DMS 273 treated with DMSO at 0.1 percent for 48 hours (cell line): ENCODE measurements at regions not wholly inside any gene's neighbourhood (a gene's known extent, or its start where the extent isn't known, plus 50 kb on each side); places are given as distances from the start of the nearest gene placed in this dataset.

Source experiments
- DNase-seq: peaks from one replicate; lab custom pipeline; 2025; lab: John Stamatoyannopoulos, UW

DNA sequence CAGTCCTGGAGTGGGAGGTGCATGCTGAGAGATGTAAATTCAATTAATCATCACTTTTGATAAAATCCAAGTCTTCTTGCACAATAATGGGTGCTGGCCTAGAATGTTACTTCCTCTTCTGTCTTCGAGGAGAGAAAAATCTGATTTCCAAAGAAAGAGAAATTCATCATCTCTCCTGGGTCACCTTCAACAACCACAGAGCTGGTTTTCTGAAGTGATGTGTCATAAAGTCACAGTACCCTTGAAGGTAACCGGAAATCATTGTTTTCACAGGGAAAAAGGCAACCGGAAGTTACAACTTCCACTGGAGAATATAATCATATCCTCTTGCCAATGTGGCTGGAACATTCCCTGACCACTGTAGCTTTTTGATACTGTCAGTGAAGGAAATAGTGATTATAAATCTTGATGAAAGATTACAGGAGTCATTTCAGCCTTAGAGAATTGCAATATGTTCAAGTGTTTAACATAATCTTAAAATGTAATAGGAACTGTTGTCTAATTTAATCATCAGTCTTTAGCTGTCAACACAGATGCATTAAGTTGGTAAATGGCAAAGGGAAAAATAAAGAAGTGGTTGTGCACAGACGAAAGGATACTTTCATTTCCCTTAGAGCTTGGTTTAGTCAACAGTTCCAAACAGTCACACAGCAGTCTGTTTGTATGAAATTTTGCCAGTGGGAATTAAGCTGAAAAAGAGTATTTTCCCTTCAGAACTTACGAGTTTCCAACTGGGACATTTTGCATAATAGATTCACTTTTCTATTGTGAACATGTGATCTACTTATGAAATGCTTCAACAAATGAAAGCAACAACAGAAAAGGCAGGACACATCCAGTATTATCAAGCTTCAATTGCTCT lies 106.5 kb upstream of the SLC4A7 start:
- no peak for DNase-seq

DNA sequence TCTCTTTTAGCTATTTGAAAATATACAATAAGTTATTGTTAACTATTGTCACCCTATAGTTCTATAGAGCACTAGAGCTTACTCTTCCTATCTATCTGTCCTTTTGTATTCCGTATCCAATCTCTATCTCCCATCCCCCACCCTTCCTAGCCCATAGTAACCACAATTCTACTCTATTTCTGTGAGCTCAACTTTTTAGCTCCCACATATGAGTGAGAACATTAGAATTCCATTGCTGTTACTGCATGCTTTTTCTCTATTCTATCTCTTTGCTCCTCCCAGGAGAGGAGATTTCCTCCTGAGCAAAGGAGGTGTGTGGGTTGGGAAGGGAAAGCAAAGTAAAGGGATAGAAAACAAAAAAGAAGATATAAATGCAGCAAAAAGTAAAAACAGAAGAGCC lies 105.6 kb upstream of the SLC4A7 start:
- no peak for DNase-seq

DNA sequence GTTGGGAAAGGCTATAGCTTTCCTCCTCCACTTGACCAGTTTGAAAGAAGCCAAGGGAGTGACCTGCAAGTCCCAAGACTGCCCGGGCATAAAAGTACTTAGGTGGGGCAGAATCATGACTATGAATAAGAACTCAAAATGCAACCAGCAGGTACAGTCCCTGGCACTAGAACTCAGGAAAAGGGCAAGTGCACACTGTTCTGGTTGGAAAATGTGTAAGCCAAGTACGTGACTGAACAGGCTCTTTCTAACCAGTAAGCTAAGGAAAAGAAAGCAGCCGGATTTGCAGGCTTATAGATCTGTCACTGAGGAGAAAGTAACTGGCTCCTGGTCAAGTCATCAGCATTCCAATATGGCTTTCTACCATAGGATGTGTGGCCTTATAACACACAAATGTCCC lies 101.2 kb upstream of the SLC4A7 start:
- no peak for DNase-seq

DNA sequence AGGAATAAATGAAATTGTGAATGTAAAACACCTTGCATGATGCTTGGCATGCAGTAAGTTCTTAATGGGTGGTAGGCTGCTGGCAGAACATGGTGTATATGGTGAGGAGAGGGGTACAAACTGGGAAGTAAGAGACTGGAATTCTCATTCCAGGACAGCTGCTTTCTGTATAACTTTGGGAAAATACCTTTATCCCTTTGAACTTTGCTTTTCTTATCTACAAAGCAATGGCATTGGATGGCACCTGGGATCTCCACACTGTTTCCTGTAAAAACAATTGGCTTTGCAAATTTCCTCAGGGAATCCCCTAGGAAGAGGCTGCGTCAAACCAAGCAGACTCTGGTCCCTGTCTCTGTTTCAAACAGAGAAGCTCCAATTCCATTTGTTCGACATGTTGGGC lies 100.7 kb upstream of the SLC4A7 start:
- no peak for DNase-seq

DNA sequence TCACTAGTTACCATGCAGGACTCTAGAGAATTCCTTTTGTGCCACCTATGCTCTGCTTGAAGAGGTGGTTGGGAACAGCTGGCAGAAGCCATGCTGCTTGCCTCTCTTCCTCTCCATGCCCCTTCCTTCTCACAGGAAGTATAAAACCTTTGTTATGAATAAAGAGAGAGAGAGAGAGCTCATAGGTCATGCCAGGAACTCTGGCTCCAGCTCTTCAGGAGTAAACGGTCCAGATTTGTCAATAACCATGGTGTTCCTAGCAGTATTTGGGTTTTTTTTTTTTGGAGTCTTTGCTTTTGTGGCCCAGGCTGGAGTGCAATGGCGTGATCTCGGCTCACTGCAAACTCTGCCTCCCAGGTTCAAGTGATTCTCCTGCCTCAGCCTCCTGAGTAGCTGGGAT lies 97.7 kb upstream of the SLC4A7 start:
- DNase-seq = no peak

DNA sequence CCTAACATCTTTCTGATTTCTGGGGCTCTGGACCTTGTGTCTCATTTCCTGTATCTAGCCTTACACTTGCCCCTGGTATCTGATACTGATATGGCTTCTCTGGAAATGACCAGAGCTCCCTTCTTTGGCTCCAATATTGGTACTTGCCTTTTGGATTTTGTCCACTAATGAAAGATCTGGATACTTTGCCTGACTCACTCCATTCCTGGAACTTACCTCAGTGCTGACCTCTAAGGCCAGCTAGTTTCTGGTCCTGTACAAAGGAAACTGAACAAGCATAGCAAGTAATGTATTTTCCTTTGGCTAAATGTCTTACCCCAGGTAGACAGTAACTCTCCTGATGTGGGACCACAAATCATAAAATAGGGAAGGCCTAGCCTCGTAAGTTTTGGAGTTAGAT lies 93.8 kb upstream of the SLC4A7 start:
- DNase-seq = no peak

DNA sequence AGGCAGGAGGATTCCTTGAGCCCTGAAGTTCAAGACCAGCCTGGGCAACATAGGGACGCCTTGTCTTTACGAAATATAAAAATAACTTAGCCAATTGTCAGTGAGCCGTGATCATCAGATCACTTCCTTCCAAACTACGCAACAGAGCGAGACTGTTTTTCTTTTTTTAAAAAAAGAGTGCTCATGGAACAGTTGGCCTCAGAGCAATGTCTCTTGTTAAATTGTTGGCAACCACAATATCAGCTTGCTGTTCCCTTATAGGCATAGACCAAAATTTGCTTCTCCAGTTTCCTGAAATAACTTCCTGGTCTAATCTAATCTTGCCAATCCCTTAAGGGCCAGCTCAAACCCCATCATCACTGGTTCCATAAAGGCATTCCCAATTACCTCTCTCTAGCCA lies 93.3 kb upstream of the SLC4A7 start:
- DNase-seq = no peak

DNA sequence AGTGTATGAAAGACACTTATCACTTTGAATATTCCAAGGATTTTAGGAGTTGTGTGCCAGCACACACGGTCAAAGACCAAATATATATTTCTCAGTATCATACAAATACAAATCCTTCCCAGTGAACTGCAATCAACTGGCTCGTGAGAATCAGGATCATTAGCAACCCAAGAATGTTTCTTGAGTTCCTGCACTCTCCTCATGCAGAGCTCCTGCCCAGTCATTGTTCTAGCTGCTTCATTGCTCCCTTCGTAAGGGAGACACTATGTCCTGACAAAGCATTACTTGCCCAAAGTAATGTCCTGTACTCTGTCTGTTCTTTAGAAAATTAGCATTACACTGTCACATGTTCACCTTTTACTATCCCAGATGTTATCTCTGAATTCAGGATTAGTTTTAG lies 92.0 kb upstream of the SLC4A7 start:
- no peak for DNase-seq

DNA sequence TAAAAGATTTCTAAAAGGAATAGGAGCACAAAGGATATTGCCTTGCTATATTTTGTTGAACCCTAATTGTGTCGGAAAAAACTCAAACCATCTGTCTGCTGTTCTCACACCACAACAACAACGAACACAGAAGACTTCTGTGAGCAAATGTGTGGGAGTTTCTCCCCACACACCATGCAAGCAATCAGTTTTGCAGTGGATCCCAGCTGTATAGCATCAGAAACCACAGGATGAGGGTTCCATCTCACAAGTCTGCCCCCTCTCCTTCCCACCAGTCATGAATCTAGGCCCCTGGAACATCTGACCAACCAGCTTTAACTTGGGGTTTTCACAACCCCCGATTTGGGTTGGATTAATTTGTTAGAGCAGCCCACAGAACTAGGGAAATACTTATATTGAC lies 91.3 kb upstream of the SLC4A7 start:
- DNase-seq = no peak

DNA sequence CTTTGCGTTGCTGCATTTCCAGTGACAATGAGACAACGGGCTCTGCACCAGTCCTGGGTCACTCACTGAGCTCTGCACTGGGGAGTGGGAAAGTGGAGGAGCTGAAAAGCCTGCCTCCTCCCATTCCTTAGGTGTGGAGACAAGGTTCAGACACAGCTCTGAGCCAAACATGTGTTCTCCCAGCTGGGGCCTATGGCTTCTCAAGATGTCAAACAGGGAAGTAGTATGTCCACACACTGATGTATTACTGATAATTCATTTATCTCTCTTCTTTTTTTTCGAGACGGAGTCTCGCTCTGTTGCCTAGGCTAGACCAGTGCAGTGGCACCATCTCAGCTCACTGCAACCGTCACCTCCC lies 90.2 kb upstream of the SLC4A7 start:
- no peak for DNase-seq

DNA sequence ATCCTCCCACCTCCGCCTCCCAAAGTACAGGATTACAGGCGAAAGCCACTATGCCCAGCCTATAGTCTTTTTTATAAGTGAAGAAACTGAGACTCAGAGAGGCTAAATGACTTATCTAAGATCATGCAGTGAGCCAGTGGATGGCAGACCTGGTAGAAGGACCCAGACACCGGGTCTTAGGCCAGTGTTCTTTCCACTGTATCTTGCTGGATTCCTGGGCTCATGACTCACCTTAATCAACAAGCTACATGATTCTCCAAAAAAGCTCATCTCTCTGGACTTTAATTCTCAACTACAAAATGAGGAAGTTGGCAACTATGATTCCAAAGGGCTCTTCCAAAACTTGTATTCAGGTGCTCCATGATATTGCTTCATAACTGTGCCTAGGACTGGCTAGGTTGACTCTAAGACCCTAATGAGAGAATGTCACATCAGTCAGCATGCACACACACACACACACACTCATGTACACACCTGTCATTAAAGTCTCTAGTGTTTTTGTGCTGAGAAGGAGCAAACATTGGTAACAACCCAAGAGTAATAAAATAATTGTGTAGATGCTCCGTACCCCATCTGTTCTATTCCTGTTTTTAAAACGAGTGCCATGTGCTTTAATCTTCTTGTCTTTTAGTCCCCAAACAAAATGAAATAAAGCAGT lies 89.7 kb upstream of the SLC4A7 start:
- no peak for DNase-seq

DNA sequence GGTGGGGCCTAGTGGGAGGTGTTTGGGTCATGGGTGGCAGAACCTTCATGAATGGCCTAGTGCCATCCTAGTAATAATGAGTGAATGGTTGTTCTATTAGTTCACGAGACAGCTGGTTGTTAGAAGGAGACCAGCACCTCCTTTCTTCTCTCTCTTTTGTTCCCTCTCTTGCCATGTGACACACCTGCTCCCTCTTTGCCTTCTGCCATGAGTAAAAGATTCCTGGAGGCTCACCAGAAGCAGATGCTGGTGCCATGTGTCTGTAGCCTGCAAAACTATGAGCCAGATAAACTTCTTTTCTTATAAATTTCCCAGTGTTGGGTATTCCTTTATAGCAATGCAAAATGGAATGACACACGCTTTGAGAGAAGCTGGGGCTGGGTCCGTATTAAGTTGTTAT lies 89.0 kb upstream of the SLC4A7 start:
- no peak for DNase-seq

DNA sequence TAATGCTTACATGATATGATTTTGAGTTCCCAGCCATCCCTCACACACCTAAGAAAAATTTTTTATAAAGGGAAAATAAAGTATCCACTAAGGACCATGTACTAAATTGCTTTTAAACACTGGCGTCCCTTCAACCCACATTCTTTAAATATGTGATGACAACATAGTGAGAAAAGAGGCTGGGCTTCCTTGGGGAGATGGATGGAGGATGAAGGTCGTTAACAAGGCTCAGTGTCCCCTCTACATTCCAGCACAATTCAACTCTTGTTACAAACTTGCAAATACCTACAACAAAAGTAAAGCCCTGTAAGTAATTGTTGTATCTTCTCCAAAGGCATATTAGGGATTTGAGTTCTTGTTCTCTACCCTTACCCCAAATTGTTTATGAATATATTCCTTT lies 87.2 kb upstream of the SLC4A7 start:
- DNase-seq = no peak

DNA sequence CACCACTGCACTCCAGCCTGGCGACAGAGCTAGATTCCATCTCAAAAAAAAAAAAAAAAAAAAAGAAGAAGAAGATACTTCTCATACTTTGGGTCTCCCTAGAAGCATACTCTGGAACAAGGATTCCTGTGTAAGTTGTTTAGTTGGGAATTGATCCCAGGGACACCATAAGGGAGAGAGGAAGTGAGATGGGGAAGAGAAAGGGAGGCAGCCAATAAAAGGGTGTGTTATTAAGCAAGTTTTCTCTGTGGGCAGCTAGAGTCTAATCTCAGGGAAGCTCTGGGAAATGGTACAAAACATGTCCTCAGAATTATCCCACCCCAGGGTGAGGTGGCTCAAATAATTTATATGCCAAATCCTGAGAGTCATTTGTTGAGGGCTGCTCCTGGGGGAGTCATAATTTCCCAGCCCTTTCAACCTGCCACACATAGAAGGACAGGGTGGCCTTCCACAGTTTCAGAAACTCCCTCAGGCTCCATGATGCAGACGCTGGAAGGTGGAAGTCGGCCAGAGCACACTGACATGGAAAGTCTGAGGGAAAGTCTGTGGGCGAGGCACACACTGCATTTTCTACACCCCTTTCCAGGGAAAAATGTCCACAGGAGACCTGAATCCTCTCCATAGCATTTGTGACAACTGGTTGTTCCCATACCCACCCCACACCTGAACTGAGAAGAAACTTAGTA lies 86.4 kb upstream of the SLC4A7 start:
- DNase-seq = no peak

DNA sequence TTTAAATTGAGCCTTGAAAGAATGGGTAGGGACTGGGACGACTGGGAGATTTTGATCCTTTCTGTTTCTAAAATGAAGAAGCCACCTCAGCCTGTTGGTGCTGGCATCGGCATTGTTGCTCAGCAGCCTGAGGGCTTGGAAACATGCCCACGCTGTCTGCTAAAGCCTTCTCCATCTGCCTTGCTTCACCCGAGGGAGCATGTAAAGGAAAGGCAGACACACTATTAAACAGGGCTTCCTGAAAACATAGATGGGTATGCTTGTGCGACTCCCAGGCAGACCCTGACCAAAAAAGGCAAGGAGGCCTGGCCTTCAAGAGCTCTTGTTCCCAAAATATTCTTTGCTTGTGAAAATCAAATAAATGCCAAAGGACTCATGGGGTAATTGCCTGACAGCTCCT lies 84.2 kb upstream of the SLC4A7 start:
- DNase-seq = peak; percentile 43

DNA sequence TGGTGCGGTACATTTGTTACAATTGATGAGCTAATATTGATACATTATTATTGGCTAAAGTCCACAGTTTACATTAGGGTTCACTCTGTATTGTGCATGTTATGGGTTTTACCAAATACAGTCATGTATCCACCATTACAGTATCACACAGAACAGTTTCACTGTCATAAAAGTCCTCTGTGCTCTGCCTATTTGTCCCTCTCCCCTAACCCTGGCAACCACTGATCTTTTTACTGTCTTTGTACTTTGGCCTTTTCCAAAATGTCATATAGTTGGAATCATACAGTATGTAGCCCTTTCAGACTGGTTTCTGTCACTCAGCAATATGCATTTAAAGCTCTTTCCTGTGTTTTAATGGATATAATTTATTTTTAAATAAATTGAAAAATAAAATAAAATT lies 83.1 kb upstream of the SLC4A7 start:
- DNase-seq = no peak

DNA sequence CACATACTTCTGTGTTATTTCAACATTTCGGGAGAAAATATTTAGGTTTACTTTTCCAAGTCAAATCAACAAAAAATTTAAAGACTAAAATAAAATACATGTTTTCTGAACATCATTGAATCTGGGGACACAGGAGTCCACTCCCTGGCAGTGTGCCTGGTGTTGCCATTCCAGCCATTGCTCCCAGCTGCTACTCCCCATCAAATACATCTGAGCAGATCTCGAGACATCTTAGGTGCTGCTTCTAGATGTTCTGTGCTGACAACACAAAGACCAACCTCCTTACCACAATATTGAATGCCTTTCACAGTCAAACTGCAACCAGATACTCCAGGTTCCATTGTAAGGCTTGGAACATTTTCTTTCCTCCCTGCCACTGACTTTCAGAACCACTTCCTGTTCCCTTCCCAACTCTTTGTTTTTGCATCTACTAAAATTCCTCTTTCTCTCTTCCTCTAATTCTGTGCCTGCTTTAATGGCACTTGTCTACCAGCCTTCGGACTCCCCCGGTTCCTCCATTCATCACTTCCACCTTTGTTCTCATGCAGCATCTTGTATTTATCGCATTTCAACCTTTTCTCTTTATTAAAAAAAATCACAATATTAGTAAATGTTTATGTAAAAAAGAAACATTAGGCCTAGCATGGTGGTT lies 81.1 kb upstream of the SLC4A7 start:
- no peak for DNase-seq

DNA sequence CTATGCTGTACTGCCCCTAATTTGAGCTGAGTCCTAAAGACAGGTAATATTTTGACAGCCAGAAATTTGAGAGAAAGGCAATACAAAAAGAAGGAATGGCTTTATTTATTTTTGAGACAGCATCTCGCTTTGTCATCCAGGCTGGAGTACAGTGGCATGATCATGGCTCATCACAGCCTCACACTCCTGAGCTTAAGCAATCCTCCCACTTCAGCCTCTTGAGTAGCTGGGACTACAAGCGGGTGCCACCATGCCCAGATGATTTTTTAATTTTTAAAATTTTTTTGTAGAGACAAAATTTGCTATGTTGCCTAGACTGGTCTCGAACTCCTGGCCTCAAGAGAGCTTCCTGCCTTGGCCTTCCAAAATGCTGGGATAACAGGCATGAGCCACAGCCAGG lies 77.4 kb upstream of the SLC4A7 start:
- DNase-seq = no peak

DNA sequence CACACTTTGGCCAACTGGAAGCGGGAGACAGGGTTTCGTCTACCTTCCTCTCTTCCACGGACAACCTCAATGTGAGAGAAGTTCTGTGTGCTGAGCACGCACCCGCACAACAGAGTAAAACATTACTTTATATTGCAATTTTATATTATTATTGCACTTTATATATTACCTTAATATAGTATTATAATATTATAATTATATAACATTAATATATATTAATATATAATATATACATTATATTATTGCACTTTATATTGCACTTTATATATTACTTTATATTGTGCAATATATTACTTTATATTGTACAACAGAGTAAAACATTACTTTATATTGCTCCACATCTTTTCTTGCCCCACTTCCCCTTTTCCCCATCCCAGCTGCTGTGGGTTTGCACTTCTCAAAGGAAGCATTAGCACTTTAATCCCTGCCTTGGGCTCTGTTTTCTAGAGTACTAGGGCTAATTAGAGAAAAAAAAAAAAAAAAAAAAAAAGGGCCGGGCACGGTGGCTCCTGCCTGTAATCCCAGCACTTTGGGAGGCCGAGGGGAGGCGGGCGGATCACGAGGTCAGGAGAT lies 76.4 kb upstream of the SLC4A7 start:
- DNase-seq = no peak

DNA sequence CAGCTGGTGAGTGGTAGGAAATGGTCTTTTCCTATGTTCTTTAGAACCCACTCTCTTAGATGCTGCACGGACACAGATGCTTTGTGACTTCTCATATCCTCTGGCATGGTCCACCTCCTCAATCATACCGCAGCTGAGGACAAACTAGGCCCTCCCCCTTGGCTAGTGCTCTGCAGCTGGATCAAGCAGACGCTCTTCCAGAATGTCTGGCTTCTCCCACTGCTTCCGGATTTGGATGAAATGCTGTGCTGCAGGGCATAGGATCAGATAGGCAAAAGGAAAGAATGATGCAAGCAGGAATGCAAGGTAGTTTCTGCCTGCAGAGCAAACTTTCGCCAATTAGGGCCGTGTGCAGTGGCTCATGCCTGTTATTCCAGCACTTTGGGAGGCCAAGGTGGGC lies 75.7 kb upstream of the SLC4A7 start:
- no peak for DNase-seq

DNA sequence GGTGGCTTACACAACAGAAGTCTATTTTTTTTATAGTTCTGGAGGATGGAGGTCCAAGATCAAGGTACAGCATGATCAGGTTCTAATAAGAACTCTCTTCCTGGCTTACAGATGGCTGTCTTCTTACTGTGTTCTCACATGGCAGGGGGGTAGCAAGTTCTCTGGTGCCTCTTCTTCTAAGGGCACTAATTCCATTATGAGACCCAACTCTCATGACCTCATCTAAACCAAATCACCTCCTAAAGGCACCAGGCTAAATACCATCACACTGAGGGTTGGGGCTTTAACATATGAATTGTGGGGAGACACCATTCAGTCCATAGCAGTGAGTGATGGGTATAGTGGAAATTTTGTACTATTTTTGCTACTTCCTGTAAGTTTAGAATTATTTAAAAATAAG lies 75.2 kb upstream of the SLC4A7 start:
- no peak for DNase-seq

DNA sequence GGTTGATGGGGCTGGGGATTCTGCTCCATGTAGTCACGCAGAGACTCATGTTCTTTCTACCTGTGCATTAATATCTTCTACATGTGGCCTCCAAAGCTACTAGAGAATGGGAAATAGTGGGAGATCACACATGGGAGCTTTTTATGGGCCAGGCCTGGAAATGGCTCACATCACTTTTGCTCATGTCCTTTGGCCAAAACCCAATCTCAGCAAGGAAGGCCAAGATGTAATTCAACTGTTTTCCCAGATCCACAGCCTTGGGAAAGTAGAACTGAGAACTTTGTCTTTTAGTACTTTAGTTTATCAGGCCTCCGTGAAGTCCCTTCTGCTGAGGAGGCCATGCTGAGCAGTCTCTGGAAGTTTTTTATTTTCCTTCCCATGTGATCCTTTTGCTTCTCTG lies 73.2 kb upstream of the SLC4A7 start:
- no peak for DNase-seq

DNA sequence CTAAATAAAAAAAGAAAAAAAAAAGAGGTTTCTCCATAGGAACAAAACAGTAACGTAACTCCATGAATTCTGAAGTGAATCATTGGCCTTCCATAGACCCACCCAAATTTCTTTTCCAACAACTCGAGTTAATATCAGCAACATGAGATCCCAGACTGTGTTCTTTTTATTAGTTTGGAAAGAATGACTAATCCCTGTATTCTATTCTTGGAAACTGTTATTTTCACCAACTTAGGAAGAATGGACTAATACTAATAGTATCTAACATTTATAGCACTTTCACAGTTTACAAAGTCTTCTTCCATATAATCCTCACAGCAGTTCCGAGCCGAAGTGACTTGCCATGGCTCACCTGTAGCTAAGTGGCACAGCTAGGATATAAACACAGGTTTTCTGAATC lies 72.7 kb upstream of the SLC4A7 start:
- no peak for DNase-seq
